ENCODE measurements at regions not wholly inside any gene's neighbourhood (a gene's known extent, or its start where the extent isn't known, plus 50 kb on each side); places are given as distances from the start of the nearest gene placed in this dataset.

- Histone ChIP-seq H3K4me1 (ENCODE audit: control insufficient read depth, extremely low read depth, insufficient read depth, low read length) (no peaks in the 10 kb centered on the region), H3K79me2 (ENCODE audit: control insufficient read depth, insufficient read depth, low read length) (no peaks in the 10 kb centered on the region), H3K27me3 (ENCODE audit: control insufficient read depth, insufficient read depth, low read length) (peaks cover 3% of the 10 kb centered on the region), H3K9ac (ENCODE audit: insufficient read depth, low read length) (no peak overlapping the region), H3K4me3 (replicated peaks in 1 of 4; ENCODE audit: control extremely low read depth in 1 of 4, insufficient read depth in 1 of 4, low read depth in 3 of 4, low read length in 4 of 4) (no peak overlapping the region), H3K4me2 (ENCODE audit: extremely low read depth, insufficient read depth, low read length) (no peak overlapping the region), H3K36me3 (ENCODE audit: control insufficient read depth, insufficient read depth, low read length) (no peaks in the 10 kb centered on the region), H3K27ac (ENCODE audit: insufficient read depth, low read length) (no peak overlapping the region), H2AFZ (ENCODE audit: low read length) (no peak overlapping the region), H4K20me1 (ENCODE audit: control insufficient read depth, extremely low read depth, insufficient read depth, low read length) (no peaks in the 10 kb centered on the region), H3K9me3 (ENCODE audit: control insufficient read depth, insufficient read depth, low read depth, low read length) (no peaks in the 10 kb centered on the region)
- DNase-seq (ENCODE audit: low read depth in 2 of 2), result no peak
- TF ChIP-seq CTCF (conservative IDR thresholded peaks at IDR 0.05 in 1 of 2, IDR thresholded peaks at IDR 0.05 in 1 of 2; ENCODE audit: low read depth in 1 of 2, low read length in 2 of 2) (no peak), EZH2 (IDR thresholded peaks at IDR 0.05; ENCODE audit: low read length, missing control alignments) (no peak)
Measured at GRCh38 chr20:12210591-12210990, 292.9 kb downstream of the BTBD3 start.

- Histone ChIP-seq H2AFZ (ENCODE audit: low read length) (no peak overlapping the region), H3K27me3 (ENCODE audit: control insufficient read depth, insufficient read depth, low read length) (peaks cover 3% of the 10 kb centered on the region), H3K27ac (ENCODE audit: insufficient read depth, low read length) (no peak overlapping the region), H3K79me2 (ENCODE audit: control insufficient read depth, insufficient read depth, low read length) (no peaks in the 10 kb centered on the region), H3K4me2 (ENCODE audit: extremely low read depth, insufficient read depth, low read length) (no peak overlapping the region), H3K9ac (ENCODE audit: insufficient read depth, low read length) (no peak overlapping the region), H3K4me3 (replicated peaks in 1 of 4; ENCODE audit: control extremely low read depth in 1 of 4, insufficient read depth in 1 of 4, low read depth in 3 of 4, low read length in 4 of 4) (no peak overlapping the region), H3K36me3 (ENCODE audit: control insufficient read depth, insufficient read depth, low read length) (no peaks in the 10 kb centered on the region), H4K20me1 (ENCODE audit: control insufficient read depth, extremely low read depth, insufficient read depth, low read length) (no peaks in the 10 kb centered on the region), H3K9me3 (ENCODE audit: control insufficient read depth, insufficient read depth, low read depth, low read length) (no peaks in the 10 kb centered on the region), H3K4me1 (ENCODE audit: control insufficient read depth, extremely low read depth, insufficient read depth, low read length) (no peaks in the 10 kb centered on the region)
- DNase-seq (ENCODE audit: low read depth in 2 of 2), result no peak
- no peak for TF ChIP-seq CTCF (conservative IDR thresholded peaks at IDR 0.05 in 1 of 2, IDR thresholded peaks at IDR 0.05 in 1 of 2; ENCODE audit: low read depth in 1 of 2, low read length in 2 of 2)
Measured at GRCh38 chr20:12211361-12211760, 293.7 kb downstream of the BTBD3 start.

- TF ChIP-seq EZH2 (IDR thresholded peaks at IDR 0.05; ENCODE audit: low read length, missing control alignments), result no peak
- TF ChIP-seq CTCF (conservative IDR thresholded peaks at IDR 0.05 in 1 of 2, IDR thresholded peaks at IDR 0.05 in 1 of 2; ENCODE audit: low read depth in 1 of 2, low read length in 2 of 2), result no peak
- H2AFZ ChIP-seq (ENCODE audit: low read length), result no peak overlapping the region
- no peaks in the 10 kb centered on the region for H3K36me3 ChIP-seq (ENCODE audit: control insufficient read depth, insufficient read depth, low read length)
Measured at GRCh38 chr20:12217382-12217781, 299.7 kb downstream of the BTBD3 start.

More at GRCh38 chr20:12217382-12217781, 299.7 kb downstream of the BTBD3 start:
- no peaks in the 10 kb centered on the region for H3K9me3 ChIP-seq (ENCODE audit: control insufficient read depth, insufficient read depth, low read depth, low read length)
- H3K4me3 ChIP-seq (replicated peaks in 1 of 4; ENCODE audit: control extremely low read depth in 1 of 4, insufficient read depth in 1 of 4, low read depth in 3 of 4, low read length in 4 of 4), result no peak overlapping the region
- H3K27ac ChIP-seq (ENCODE audit: insufficient read depth, low read length), result no peak overlapping the region
- no peak for DNase-seq (ENCODE audit: low read depth in 2 of 2)
- no peaks in the 10 kb centered on the region for H3K4me1 ChIP-seq (ENCODE audit: control insufficient read depth, extremely low read depth, insufficient read depth, low read length)
- H3K9ac ChIP-seq (ENCODE audit: insufficient read depth, low read length), result no peak overlapping the region
- no peaks in the 10 kb centered on the region for H3K79me2 ChIP-seq (ENCODE audit: control insufficient read depth, insufficient read depth, low read length)
- no peaks in the 10 kb centered on the region for H4K20me1 ChIP-seq (ENCODE audit: control insufficient read depth, extremely low read depth, insufficient read depth, low read length)
- H3K27me3 ChIP-seq (ENCODE audit: control insufficient read depth, insufficient read depth, low read length), result no peaks in the 10 kb centered on the region
- no peak overlapping the region for H3K4me2 ChIP-seq (ENCODE audit: extremely low read depth, insufficient read depth, low read length)
